HFF-Myc (cell line): ENCODE measurements at regions not wholly inside any gene's neighbourhood (a gene's known extent, or its start where the extent isn't known, plus 50 kb on each side); places are given as distances from the start of the nearest gene placed in this dataset.

Experiments used
- DNase-seq: peaks from one replicate; pipeline ENCODE4 v3.0.0-alpha.2; 2011; ENCODE audit warnings: low read depth; ENCODE audit errors: extremely low read depth
- H3K4me3 ChIP-seq: replicated peaks from 2 replicates; pipeline ENCODE4 v1.5.1; 2011; ENCODE audit warnings: low read depth, mild to moderate bottlenecking, control low read depth, low read length
- CTCF ChIP-seq: IDR thresholded peaks from 2 replicates; pipeline ENCODE4 v1.5.1; 2012; ENCODE audit warnings: mild to moderate bottlenecking, low read depth, low read length, control low read depth; ENCODE audit errors: missing control alignments

DNA sequence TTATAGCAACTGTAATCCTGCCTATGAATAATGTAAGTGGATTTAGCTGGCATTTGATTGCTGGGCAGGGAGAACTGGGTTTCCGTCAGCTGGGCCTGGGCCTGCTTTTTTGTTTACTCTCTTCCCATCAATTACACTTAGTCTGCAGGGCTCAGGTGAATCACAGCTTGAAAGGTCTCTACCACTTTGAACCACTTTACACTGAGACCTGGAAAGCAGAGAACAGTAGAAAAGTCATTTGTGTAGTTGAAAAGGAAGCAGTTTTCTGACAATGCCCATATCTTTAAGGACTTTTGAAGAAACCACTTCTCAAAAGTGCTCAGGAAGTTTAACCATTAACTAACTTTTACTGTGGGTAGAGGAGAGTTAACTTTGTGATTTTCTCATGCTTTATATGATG is 315.4 kb upstream of the SASH1 start:
- no peak overlapping the region for H3K4me3 ChIP-seq
- no peak for DNase-seq
- TF ChIP-seq CTCF: no peak

- no peak for DNase-seq
- no peak overlapping the region for H3K4me3 ChIP-seq
- no peak for TF ChIP-seq CTCF
These were observed 306.7 kb upstream of the SASH1 start for GRCh38 chr6:148035806-148036390.

GRCh38 chr6:148037496-148037895 is 305.1 kb upstream of the SASH1 start:
- DNase-seq: peak; percentile 20
- no peak overlapping the region for H3K4me3 ChIP-seq
- TF ChIP-seq CTCF: no peak

- H3K4me3 ChIP-seq: no peak overlapping the region
- TF ChIP-seq CTCF: no peak
- DNase-seq: no peak
These were observed 301.1 kb upstream of the SASH1 start for GRCh38 chr6:148041546-148041945.

DNA sequence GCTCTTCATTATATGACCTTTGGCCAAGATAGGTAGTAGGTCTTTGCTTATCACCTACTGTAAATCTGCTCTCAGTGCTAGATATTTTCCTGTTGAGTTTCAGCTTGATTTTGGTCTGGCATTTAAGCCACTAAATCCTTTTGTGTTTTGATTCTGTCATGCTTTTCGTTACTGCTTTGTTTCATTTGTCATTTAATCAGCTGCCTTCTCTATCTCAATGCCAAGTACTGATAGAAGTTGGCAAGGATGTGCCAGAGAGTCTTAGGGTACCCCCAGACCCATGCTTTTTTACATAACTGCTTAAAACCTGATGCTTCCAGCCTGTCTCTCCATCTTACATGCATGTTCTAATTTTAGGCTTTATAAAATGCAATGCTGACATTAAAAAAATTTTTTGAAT is 300.1 kb upstream of the SASH1 start:
- no peak for DNase-seq
- H3K4me3 ChIP-seq: no peak overlapping the region
- TF ChIP-seq CTCF: no peak

DNA sequence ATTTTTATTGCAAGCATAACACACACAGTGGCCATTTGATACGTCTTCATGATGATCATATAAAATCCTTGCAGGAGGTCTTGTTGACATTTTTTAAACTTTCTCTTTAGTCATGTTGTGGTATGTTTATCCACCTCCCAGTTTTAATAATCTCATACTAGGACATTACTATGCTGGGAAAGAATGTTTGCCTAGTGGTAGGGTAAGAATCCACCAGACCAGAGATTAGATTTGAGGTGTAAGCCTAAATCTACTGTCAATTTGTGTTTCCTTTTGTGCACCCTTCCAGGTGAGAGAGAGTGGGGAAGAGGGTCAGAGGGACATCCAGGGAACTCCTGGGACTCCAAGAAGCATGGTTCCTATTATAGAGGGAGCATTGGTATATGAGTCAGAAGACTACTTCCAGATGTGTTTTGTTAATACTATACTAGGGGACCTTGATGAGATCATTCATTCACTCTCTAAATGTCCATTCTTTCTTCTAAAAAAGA is 298.3 kb upstream of the SASH1 start:
- TF ChIP-seq CTCF: no peak
- DNase-seq: peak; percentile 57
- H3K4me3 ChIP-seq: no peak overlapping the region

DNA sequence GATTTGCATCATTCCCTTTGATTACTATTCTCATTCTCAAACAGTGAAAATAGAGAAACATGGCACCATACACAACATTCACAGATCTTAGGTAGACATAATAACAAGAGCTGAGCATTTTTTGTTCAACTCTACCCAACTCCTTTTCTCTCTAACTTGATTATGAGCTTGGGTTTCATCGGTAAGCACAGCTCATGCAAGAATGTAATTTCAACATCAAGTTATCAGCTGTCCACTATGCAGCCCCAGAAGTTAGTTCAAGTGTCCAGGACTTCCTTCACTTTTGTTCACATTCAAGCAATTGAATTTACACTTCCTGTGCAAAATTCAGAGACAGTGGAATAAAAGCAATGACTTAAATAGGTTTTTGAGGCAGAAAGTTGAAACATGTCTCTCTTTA is 297.7 kb upstream of the SASH1 start:
- no peak for DNase-seq
- TF ChIP-seq CTCF: no peak
- no peak overlapping the region for H3K4me3 ChIP-seq
